Adrenal gland (tissue), 9 donors: ENCODE measurements at regions not wholly inside any gene's neighbourhood (a gene's known extent, or its start where the extent isn't known, plus 50 kb on each side); places are given as distances from the start of the nearest gene placed in this dataset.

ENCODE experiments used
- DNase-seq, 7 donors: peaks; one replicate each; pipeline ENCODE4 v3.0.0-alpha.2; 2019 to 2020
- H3K27ac ChIP-seq, 5 donors: fragments of 200-600 bp; sonication (generic) in 4 of 5; 1 replicate in 3 of 5; 2 replicates in 2 of 5; pipeline versions ENCODE4 v1.5.1 to v1.8.0; 2016 to 2020; ENCODE audit warnings: mild to moderate bottlenecking in 1 of 5
- H3K27me3 ChIP-seq: fragments of 200-600 bp; 2 replicates; pipeline ENCODE4 v1.8.0; 2021
- H3K36me3 ChIP-seq, 2 donors: fragments of 200-600 bp; replicated peaks in 1 of 2; 1 replicate in 1 of 2; 2 replicates in 1 of 2; pipeline versions ENCODE4 v1.5.1 to v1.8.0; 2018 to 2022
- H3K4me1 ChIP-seq, 2 donors: fragments of 200-600 bp; replicated peaks in 1 of 2; 1 replicate in 1 of 2; 2 replicates in 1 of 2; pipeline versions ENCODE4 v1.5.1 to v1.8.0; 2018 to 2021
- H3K4me3 ChIP-seq, 4 donors: fragments of 200-600 bp; sonication (generic) in 3 of 4; one replicate each; pipeline ENCODE4 v1.5.1; 2016 to 2018
- H3K9me3 ChIP-seq, 3 donors: fragments of 200-600 bp; sonication (generic) in 1 of 3; replicated peaks in 1 of 3; 1 replicate in 2 of 3; 2 replicates in 1 of 3; pipeline versions ENCODE4 v1.5.1 to v1.8.0; 2016 to 2021
- POLR2A ChIP-seq, 2 donors: fragments of 450-650 bp; IDR thresholded peaks; one replicate each; pipeline ENCODE4 v1.6.1; 2017; ENCODE audit warnings: antibody characterized with exemption in 2 of 2, mild to moderate bottlenecking in 2 of 2, moderate library complexity in 1 of 2
- WGBS, 4 donors: extraction: QIAGEN DNeasy Blood & Tissue Kit in 2 of 4; methylation state at CpG; one replicate each; pipeline versions ENCODE4 v1.1.5 to v1.1.7; 2013 to 2017; 5-methylcytosine and 5-hydroxymethylcytosine counted together
- intact Hi-C, 2 donors: fragments of 100-400 bp; cut with DNase I; formaldehyde crosslinking; loops; one replicate each; pipeline versions ENCODE4 v1.14.1 to v1.15.0; 2022 to 2023
- TF ChIP-seq, protein P1 (sequence below), 6 experiments: fragments of 450-650 bp in 4 of 6; fragments of 200-600 bp in 2 of 6; sonication (generic) in 1 of 6; IDR thresholded peaks; 1 replicate in 5 of 6; 2 replicates in 1 of 6; pipeline versions ENCODE4 v1.5.1 to v1.8.0; 2016 to 2021; ENCODE audit warnings: antibody characterized with exemption in 6 of 6, mild to moderate bottlenecking in 2 of 6, moderate library complexity in 1 of 6
- donor health status: healthy with polysubstance abuse.
- donor health status: Bipolar disorder and iron deficiency.
- donor health status: DM: yes; HTN: yes; CAD: no.
- donor health status: DM: no; HTN: no; CAD: no.
- donor health status: DM: no; HTN: no; CAD: no.

DNA sequence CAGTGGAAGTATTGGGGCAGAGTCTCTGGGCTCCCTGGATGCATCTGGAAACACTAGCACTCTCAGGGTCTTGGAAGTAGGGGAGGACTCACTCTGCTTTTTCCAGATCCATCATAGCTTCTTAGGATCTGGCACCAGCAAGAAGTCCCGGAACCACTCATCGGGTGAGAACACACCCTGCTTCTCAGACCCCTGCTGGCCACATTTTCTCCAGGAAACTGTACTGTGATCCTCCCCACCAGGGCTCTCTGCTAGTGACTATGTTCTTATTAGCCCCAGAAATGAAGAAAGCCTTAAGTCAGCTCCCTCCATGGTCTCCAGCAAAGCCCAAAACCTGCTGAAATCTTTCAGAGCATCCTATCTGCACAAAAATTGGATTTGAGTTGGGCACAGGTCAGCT is 197.3 kb upstream of the GADL1 start:
- WGBS, 4 donors: 50 to 98% (median 65%) methylated on average over 2 of the region's 2 CpGs
- TF ChIP-seq POLR2A (IDR thresholded peaks at IDR 0.05): no peak
- TF ChIP-seq, protein P1, sequence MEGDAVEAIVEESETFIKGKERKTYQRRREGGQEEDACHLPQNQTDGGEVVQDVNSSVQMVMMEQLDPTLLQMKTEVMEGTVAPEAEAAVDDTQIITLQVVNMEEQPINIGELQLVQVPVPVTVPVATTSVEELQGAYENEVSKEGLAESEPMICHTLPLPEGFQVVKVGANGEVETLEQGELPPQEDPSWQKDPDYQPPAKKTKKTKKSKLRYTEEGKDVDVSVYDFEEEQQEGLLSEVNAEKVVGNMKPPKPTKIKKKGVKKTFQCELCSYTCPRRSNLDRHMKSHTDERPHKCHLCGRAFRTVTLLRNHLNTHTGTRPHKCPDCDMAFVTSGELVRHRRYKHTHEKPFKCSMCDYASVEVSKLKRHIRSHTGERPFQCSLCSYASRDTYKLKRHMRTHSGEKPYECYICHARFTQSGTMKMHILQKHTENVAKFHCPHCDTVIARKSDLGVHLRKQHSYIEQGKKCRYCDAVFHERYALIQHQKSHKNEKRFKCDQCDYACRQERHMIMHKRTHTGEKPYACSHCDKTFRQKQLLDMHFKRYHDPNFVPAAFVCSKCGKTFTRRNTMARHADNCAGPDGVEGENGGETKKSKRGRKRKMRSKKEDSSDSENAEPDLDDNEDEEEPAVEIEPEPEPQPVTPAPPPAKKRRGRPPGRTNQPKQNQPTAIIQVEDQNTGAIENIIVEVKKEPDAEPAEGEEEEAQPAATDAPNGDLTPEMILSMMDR (IDR thresholded peaks at IDR 0.05): no peak
- Histone ChIP-seq H3K27ac (no peak overlapping the region), H3K4me3 (no peak overlapping the region), H3K36me3 (no peaks in the 10 kb centered on the region), H3K9me3 (no peaks in the 10 kb centered on the region), H3K4me1 (no peaks in the 10 kb centered on the region), H3K27me3 (no peaks in the 10 kb centered on the region)
- no peak for DNase-seq
- intact Hi-C loops: no loop called here

DNA sequence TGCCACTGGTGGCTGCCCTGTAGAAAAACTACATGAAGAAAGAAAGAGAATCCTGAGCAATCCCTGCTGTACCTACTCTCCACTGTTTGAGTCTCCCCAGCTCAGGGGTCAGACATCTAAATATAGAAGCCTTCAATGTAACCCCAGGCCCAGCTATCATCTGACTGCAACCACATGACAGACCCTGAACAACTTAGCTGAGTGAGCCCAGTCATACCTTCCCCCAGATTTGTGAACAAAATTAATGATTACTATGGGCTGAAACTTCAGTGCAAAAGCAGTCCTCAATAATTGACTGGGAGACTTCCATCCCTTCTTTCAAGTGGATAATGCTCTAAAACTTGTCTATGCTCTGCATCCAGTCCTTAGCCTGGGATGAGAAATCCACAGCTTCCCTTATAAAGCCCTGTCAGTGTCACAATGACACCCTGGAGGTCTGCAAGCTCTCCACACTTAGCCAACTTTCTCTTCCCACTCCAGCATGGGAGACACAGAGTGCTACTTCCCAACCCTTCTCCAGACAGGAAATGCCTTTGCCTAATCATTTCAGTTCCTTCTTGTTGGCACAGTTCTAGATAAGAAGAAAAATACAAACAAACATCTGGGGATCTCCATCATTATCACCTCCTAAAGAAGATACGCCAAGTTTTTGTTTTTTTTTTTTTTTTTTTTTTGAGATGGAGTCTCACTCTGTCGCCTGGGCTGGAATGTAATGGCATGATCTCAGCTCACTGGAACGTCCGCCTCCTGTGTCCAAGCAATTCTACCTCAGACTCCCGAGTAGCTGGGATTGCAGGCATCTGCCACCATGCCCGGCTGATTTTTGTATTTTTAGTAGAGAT is 198.5 kb upstream of the GADL1 start:
- H3K27ac ChIP-seq: no peak overlapping the region
- H3K9me3 ChIP-seq: no peaks in the 10 kb centered on the region
- intact Hi-C loops: no loop called here
- TF ChIP-seq, protein P1 (IDR thresholded peaks at IDR 0.05): no peak
- TF ChIP-seq POLR2A (IDR thresholded peaks at IDR 0.05): no peak
- peak in 3 of 7 donors; percentile 7 to 27 (median 23) for DNase-seq
- H3K4me3 ChIP-seq: no peak overlapping the region
- H3K4me1 ChIP-seq: no peaks in the 10 kb centered on the region
- no peaks in the 10 kb centered on the region for H3K27me3 ChIP-seq
- 48 to 70% (median 61%) methylated on average over 6 of the region's 6 CpGs for WGBS, 4 donors
- no peaks in the 10 kb centered on the region for H3K36me3 ChIP-seq

DNA sequence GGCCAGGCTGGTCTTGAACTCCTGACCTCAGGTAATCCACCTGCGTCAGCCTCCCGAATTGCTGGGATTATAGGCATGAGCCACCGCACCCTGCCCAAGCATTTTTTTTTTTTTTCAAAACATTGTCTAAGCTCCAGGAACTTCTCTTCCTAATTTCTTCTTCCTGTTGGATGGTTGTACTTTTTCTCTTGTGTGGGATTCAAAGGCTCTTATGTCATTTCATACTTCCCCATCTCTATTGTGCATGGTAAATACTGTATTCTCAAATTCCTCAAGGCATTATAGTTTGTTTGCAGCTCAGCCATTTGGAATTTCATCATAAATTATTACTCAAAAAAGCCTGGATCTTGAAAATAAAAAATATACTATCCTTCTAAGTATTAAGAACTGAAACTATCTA is 199.1 kb upstream of the GADL1 start:
- no peak for DNase-seq
- 86 to 89% (median 87%) methylated on average over 3 of the region's 3 CpGs for WGBS, 4 donors

DNA sequence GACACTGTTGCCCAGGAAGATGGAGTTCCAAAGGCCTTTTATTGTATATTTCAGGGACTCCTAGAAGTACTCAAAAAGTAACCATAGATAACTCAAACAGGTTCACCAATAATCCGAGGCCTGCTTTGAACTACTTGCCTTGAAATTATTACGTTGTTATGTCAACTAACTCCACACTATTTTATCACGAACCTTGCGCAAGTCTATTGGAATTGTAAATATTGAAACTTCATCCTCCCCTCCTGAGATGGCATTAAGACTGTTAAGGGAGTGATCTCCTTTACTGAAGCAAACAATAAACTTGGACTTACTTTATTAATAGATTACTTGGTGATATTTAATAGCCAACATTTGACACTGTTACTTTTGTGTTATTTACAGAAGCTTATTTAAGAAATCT is 199.6 kb upstream of the GADL1 start:
- no peak overlapping the region for H3K27ac ChIP-seq
- no peak overlapping the region for H3K4me3 ChIP-seq
- H3K36me3 ChIP-seq: no peaks in the 10 kb centered on the region
- WGBS, 4 donors: 92 to 94% (median 94%) methylated on average over 4 of the region's 4 CpGs
- no peaks in the 10 kb centered on the region for H3K27me3 ChIP-seq
- no peaks in the 10 kb centered on the region for H3K4me1 ChIP-seq
- DNase-seq: no peak
- TF ChIP-seq, protein P1 (IDR thresholded peaks at IDR 0.05): no peak
- no peak for TF ChIP-seq POLR2A (IDR thresholded peaks at IDR 0.05)
- intact Hi-C loops: no loop called here
- H3K9me3 ChIP-seq: no peaks in the 10 kb centered on the region

More for the DNA sequence above, 199.1 kb upstream of the GADL1 start:
- Histone ChIP-seq H3K4me3 (no peak overlapping the region), H3K9me3 (no peaks in the 10 kb centered on the region), H3K27ac (no peak overlapping the region), H3K4me1 (no peaks in the 10 kb centered on the region), H3K36me3 (no peaks in the 10 kb centered on the region), H3K27me3 (no peaks in the 10 kb centered on the region)
- intact Hi-C loops: no loop called here
- TF ChIP-seq, protein P1 (IDR thresholded peaks at IDR 0.05): no peak
- TF ChIP-seq POLR2A (IDR thresholded peaks at IDR 0.05): no peak
